ENCODE measurements at regions not wholly inside any gene's neighbourhood (a gene's known extent, or its start where the extent isn't known, plus 50 kb on each side); places are given as distances from the start of the nearest gene placed in this dataset.
"Not testable (repeated sequence)": the region's sequence is repeated elsewhere in the genome, so short reads cannot be mapped to it uniquely, and the experiment has no call there.

GRCh38 chr1:199626228-199626627 is 401.3 kb upstream of the NR5A2 start:
- not testable (repeated sequence) for DNase-seq (ENCODE audit: low read depth)

- no peak for DNase-seq (ENCODE audit: low read depth)
These were observed 397.9 kb upstream of the NR5A2 start for GRCh38 chr1:199629624-199630023.

DNA sequence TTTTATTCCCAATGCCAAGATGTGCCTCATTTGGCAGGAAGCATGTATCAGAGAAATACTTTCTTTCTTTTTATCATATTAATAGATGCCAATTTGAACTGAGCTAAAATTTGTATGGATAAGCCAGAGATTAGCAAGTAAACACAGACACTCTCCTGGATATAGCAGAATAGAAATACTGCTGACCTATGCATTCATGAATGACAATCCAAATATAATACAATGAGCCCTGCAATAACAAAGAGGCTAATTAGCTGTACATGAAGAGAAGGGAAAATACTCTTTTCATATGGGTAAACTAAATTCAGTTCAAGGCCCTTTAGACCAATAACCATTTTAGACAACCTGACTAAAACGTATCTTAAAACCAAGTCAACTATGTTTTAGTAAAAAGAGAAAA is 388.1 kb upstream of the NR5A2 start:
- DNase-seq (ENCODE audit: low read depth), result no peak

DNA sequence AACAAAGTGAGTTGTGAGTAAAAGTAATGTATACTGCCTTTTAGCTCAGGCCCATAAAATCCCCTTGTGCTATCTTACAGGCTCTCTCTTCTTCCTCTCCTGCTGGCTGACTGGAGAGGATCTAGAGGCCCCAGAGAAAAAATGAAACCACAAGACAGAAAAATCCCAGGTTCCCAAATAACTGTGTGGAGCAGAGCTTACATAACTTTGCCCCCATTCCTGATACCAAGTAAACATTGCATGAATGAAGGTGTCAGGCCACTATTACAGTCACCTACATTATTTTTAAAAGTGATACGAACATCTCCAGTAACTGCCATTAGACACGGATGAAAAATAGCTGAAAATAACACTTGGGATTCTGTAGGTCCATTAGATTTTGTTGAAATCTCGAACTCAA is 386.0 kb upstream of the NR5A2 start:
- no peak for DNase-seq (ENCODE audit: low read depth)

DNA sequence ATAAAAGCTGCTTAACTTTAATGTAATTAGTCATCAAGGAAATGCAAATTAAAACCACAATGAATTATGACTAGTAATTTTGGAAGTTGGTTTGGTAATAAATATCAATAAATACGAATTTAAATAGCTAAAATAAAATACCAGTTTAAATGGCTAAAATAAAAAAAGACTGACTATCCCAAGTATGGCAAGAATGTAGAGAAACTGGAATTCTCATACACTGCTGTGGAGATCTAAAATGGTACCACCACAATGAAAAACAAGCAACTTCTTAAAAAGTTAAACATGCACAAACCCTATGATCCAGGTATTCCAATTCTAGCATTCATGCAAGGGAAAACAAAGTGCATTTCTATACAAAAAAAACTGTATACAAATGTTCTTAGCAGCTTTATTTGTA is 382.6 kb upstream of the NR5A2 start:
- no peak for DNase-seq (ENCODE audit: low read depth)

GRCh38 chr1:199646761-199647160 is 380.7 kb upstream of the NR5A2 start:
- DNase-seq (ENCODE audit: low read depth), result no peak

DNA sequence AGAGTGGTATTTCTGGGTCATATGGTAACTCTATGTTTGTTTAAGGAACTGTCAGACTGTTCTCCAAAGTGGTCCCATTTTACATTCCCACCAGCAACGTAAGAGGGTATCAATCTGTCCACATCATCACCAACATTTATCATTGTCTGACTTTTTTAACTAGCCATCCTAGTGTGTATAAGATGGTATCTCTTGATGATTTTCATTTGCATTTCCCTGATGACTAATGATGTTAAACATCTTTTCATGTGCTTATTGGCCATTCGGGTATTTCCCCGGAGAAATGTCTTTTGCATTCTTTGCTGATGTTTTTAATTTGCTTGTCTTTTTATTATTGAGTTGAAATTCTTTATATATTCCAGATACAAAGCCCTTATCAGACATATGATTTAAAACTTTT is 370.1 kb upstream of the NR5A2 start:
- DNase-seq (ENCODE audit: low read depth), result no peak

DNA sequence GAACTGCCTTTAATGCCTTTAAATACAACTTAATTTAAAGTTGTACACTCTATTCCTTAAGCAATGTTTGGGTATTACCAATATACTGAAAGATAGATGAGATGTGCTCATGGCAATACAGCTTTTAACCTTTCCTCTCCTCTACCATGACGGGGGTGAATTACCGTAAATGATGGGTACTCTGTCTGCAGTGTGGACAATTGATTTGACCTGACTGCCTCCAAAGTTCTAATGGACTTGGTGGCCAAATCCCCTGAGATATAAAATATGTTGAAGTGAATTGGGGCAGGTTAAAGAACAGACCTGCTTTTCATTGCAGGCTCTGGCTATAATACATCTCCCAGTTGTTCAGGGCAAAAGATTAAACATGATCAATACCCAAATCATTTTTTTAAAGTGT is 367.4 kb upstream of the NR5A2 start:
- no peak for DNase-seq (ENCODE audit: low read depth)

GRCh38 chr1:199665371-199665770 is 362.1 kb upstream of the NR5A2 start:
- DNase-seq (ENCODE audit: low read depth), result no peak

GRCh38 chr1:199667089-199667488 is 360.4 kb upstream of the NR5A2 start:
- DNase-seq (ENCODE audit: low read depth), result no peak

DNA sequence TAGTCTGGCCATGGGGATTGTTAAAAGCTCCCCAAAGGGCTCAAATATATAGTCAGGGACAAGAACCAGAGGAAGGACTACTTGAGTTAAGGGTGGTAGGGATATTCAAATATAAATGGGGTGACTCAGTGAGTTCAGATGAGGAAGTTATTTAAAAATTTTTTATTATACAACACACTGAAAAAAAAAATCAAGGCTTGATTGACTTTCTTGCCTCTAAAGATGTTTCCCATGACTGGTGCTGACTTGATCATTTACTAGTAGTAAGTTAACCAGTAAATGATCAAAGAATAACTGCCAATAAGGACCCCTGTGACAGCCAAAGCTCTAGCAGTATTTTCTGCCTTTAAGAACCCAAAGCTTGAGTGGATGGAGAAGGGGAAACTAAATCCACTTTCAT is 357.6 kb upstream of the NR5A2 start:
- no peak for DNase-seq (ENCODE audit: low read depth)

GRCh38 chr1:199671684-199672083 is 355.8 kb upstream of the NR5A2 start:
- no peak for DNase-seq (ENCODE audit: low read depth)

GRCh38 chr1:199675937-199676336 is 351.6 kb upstream of the NR5A2 start:
- DNase-seq (ENCODE audit: low read depth), result no peak

DNA sequence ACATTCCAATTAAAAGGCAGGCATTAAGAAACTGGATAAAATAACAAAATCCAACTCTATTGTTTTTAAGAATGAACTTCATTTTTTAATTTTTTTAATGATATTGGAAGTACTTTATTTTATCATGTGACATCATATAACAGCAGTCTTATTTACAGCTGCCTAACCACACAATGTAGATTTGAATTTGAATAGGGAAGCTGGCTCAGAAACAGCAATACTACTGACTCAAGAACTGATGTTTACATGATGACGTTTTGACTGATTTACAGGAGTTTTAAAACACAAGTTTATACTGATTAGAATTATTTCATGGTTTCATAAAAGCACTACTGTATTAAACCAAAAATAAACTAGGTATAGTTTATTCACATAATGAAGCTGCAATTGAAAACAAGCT is 348.7 kb upstream of the NR5A2 start:
- DNase-seq (ENCODE audit: low read depth), result no peak

- DNase-seq (ENCODE audit: low read depth), result no peak
These were observed 345.4 kb upstream of the NR5A2 start for GRCh38 chr1:199682081-199682480.

- DNase-seq (ENCODE audit: low read depth), result peak; percentile 56
These were observed 342.7 kb upstream of the NR5A2 start for GRCh38 chr1:199684686-199685273.

GRCh38 chr1:199685369-199685768 is 342.1 kb upstream of the NR5A2 start:
- no peak for DNase-seq (ENCODE audit: low read depth)

- DNase-seq (ENCODE audit: low read depth), result no peak
These were observed 340.2 kb upstream of the NR5A2 start for GRCh38 chr1:199687321-199687720.

- DNase-seq (ENCODE audit: low read depth), result no peak
These were observed 339.3 kb upstream of the NR5A2 start for GRCh38 chr1:199688133-199688676.

GRCh38 chr1:199688774-199689173 is 338.7 kb upstream of the NR5A2 start:
- DNase-seq (ENCODE audit: low read depth), result no peak

GRCh38 chr1:199690496-199690895 is 337.0 kb upstream of the NR5A2 start:
- DNase-seq (ENCODE audit: low read depth), result no peak

GRCh38 chr1:199691540-199691939 is 336.0 kb upstream of the NR5A2 start:
- DNase-seq (ENCODE audit: low read depth), result peak; percentile 67

DNA sequence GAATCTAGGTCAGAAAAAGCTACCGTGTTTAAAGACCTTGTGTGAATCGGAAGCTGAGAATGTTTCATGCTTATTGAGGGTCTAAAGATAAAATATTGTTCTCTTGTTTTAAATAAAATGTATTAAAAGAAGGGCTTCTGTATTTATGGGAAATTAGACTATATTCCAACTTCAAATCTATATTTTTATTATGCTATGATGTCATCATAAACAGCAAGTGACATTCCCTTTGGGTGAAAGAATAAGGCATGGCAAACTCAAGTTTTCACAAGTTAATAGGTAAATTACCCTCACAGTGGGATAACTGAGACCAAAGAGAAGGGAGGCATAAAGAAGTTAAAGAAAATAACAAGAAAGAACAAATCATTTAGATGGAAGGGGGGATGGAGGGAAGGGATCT is 333.8 kb upstream of the NR5A2 start:
- DNase-seq (ENCODE audit: low read depth), result no peak

DNA sequence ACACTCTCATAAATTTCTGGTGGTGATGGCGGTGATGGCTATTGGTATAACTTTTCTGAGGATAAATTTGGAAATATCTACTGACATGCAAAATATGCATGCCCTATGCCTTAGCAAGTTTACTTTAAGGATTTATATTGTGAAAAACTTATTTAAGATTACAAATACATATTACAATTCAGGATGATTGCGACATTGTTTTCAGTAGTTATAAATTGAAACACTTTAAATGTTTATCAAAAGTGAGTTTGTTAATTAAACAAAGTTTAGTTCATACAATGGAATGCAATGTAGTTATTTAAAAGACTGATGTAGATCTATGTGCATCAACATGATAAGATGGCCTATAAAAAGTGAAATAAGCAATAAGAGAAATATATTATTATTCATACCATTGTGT is 331.3 kb upstream of the NR5A2 start:
- DNase-seq (ENCODE audit: low read depth), result no peak

GRCh38 chr1:199698222-199698621 is 329.3 kb upstream of the NR5A2 start:
- DNase-seq (ENCODE audit: low read depth), result no peak

Data from fibroblast of gingiva (primary cell).